HEK293 (cell line): ENCODE measurements at regions not wholly inside any gene's neighbourhood (a gene's known extent, or its start where the extent isn't known, plus 50 kb on each side); places are given as distances from the start of the nearest gene placed in this dataset.

ENCODE experiments used
- CTCF ChIP-seq: fragments of 450-650 bp; formaldehyde crosslinking; IDR thresholded peaks from 2 replicates; pipeline ENCODE4 v1.5.1; 2016; ENCODE audit warnings: missing biosample characterization, missing genetic modification characterization
- REPIN1 ChIP-seq: fragments of 450-650 bp; formaldehyde crosslinking; IDR thresholded peaks from 2 replicates; pipeline ENCODE4 v1.5.1; 2017; ENCODE audit warnings: missing biosample characterization, missing genetic modification characterization, low read depth
- WT1 ChIP-seq: fragments of 450-650 bp; formaldehyde crosslinking; IDR thresholded peaks from 2 replicates; pipeline ENCODE4 v1.5.1; 2016; ENCODE audit warnings: missing biosample characterization, missing genetic modification characterization
- ZFP41 ChIP-seq: fragments of 450-650 bp; formaldehyde crosslinking; IDR thresholded peaks from 2 replicates; pipeline ENCODE4 v1.5.1; 2016; ENCODE audit warnings: missing biosample characterization, missing genetic modification characterization, borderline replicate concordance

DNA sequence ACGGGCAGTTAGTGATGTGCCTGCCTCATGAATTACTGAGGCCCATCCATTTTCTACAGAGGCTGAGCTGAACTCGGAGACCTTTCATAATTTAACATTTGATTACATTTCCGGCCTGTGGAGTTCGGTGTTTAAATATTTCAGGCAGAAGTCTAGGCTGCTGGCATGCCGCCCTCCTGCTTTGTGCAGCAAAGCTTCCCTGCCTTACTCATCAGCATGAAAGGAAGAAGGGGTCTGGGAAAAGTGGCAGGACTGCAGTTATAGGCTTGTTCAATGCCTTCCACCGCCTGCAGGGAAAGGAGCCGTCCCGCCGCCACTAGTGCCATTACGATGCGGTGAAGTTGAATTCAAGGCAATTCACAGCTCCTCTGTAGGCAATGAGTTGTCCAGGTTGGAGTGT, 527.9 kb downstream of the NPHP4 start:
- no peak for TF ChIP-seq REPIN1 (tag by site-specific recombination)
- TF ChIP-seq CTCF: no peak
- no peak for TF ChIP-seq WT1 (tag by site-specific recombination)
- no peak for TF ChIP-seq ZFP41 (tag by site-specific recombination)
